Neuronal stem cell (in vitro differentiated cells): ENCODE measurements at regions not wholly inside any gene's neighbourhood (a gene's known extent, or its start where the extent isn't known, plus 50 kb on each side); places are given as distances from the start of the nearest gene placed in this dataset.

Experiments used
- DNase-seq: peaks from one replicate; pipeline ENCODE4 v3.0.0-alpha.2; 2013; ENCODE audit warnings: low spot score
- H2AFZ ChIP-seq: one replicate; pipeline ENCODE4 v1.6.1; 2013; ENCODE audit warnings: mild to moderate bottlenecking, low read length, inconsistent platforms
- H2AK5ac ChIP-seq: 2 replicates; pipeline ENCODE4 v1.6.1; 2013; ENCODE audit warnings: low read depth, mild to moderate bottlenecking, inconsistent platforms, low read length, moderate library complexity, mixed read lengths
- H2BK120ac ChIP-seq: 2 replicates; pipeline ENCODE4 v1.6.1; 2013; ENCODE audit warnings: low read depth, mild to moderate bottlenecking, inconsistent platforms, low read length, moderate library complexity, mixed read lengths
- H2BK12ac ChIP-seq: one replicate; pipeline ENCODE4 v1.6.1; 2013; ENCODE audit warnings: low read length, inconsistent platforms
- H2BK15ac ChIP-seq: 2 replicates; pipeline ENCODE4 v1.6.1; 2013; ENCODE audit warnings: mild to moderate bottlenecking, low read length, inconsistent platforms, mixed read lengths
- H2BK5ac ChIP-seq: one replicate; pipeline ENCODE4 v1.6.1; 2013; ENCODE audit warnings: inconsistent platforms, mild to moderate bottlenecking, low read length, moderate library complexity
- H3K14ac ChIP-seq: one replicate; pipeline ENCODE4 v1.6.1; 2013; ENCODE audit warnings: low read length, inconsistent platforms
- H3K18ac ChIP-seq: 2 replicates; pipeline ENCODE4 v1.6.1; 2013; ENCODE audit warnings: low read length, inconsistent platforms
- H3K23ac ChIP-seq: 2 replicates; pipeline ENCODE4 v1.6.1; 2013; ENCODE audit warnings: low read depth, mild to moderate bottlenecking, mixed read lengths, low read length, inconsistent platforms; ENCODE audit not compliant: poor library complexity
- H3K27ac ChIP-seq: replicated peaks from 3 replicates; pipeline ENCODE4 v1.5.1; 2013; ENCODE audit warnings: low read length, inconsistent platforms
- H3K27me3 ChIP-seq, 3 experiments: 2 replicates each; pipeline ENCODE4 v1.6.1; 2013; ENCODE audit warnings: low read length in 3 of 3, mild to moderate bottlenecking in 2 of 3, inconsistent platforms in 1 of 3, low read depth in 1 of 3, mixed read lengths in 1 of 3, moderate library complexity in 1 of 3; ENCODE audit not compliant: control insufficient read depth in 3 of 3, insufficient read depth in 3 of 3
- H3K36me3 ChIP-seq, 2 donors: replicated peaks in 1 of 2; 2 replicates each; pipeline ENCODE4 v1.6.1; 2013; ENCODE audit warnings: low read length in 2 of 2; ENCODE audit not compliant: control insufficient read depth in 2 of 2, insufficient read depth in 2 of 2
- H3K4ac ChIP-seq: 2 replicates; pipeline ENCODE4 v1.6.1; 2013; ENCODE audit warnings: inconsistent platforms, mild to moderate bottlenecking, low read length, moderate library complexity
- H3K4me1 ChIP-seq, 2 donors: 1 replicate in 1 of 2; 2 replicates in 1 of 2; pipeline ENCODE4 v1.6.1; 2013; ENCODE audit warnings: low read length in 2 of 2, low read depth in 1 of 2; ENCODE audit not compliant: control insufficient read depth in 2 of 2, insufficient read depth in 1 of 2
- H3K4me2 ChIP-seq: one replicate; pipeline ENCODE4 v1.6.1; 2013; ENCODE audit warnings: mild to moderate bottlenecking, low read length, inconsistent platforms; ENCODE audit not compliant: insufficient read depth, poor library complexity, severe bottlenecking
- H3K4me3 ChIP-seq, 2 donors: 2 replicates each; pipeline ENCODE4 v1.5.1; 2013; ENCODE audit warnings: low read length in 2 of 2, mild to moderate bottlenecking in 2 of 2, inconsistent platforms in 1 of 2, moderate library complexity in 1 of 2
- H3K79me1 ChIP-seq: one replicate; pipeline ENCODE4 v1.6.1; 2013; ENCODE audit warnings: low read depth, mild to moderate bottlenecking, inconsistent platforms, low read length, moderate library complexity
- H3K9ac ChIP-seq: one replicate; pipeline ENCODE4 v1.6.1; 2013; ENCODE audit warnings: mild to moderate bottlenecking, low read depth, low read length, inconsistent platforms; ENCODE audit not compliant: poor library complexity
- H3K9me3 ChIP-seq, 2 donors: replicated peaks in 1 of 2; 2 replicates each; pipeline versions ENCODE3 to v1.6.1; 2013; ENCODE audit warnings: low read length in 2 of 2, mild to moderate bottlenecking in 2 of 2, inconsistent platforms in 1 of 2, low read depth in 1 of 2, mixed read lengths in 1 of 2, moderate library complexity in 1 of 2; ENCODE audit not compliant: control insufficient read depth in 2 of 2, insufficient read depth in 1 of 2
- H4K8ac ChIP-seq: one replicate; pipeline ENCODE4 v1.6.1; 2013; ENCODE audit warnings: low read depth, mild to moderate bottlenecking, inconsistent platforms, low read length, moderate library complexity
- H4K91ac ChIP-seq: one replicate; pipeline ENCODE4 v1.6.1; 2013; ENCODE audit warnings: low read length, low read depth, mild to moderate bottlenecking, inconsistent platforms; ENCODE audit not compliant: poor library complexity
- WGBS, 2 donors: extraction: QIAGEN DNeasy Blood & Tissue Kit; methylation state at CpG; one replicate each; pipeline ENCODE4 v1.1.7; 2013; ENCODE audit warnings: missing lambda C conversion rate in 2 of 2, mixed read lengths in 1 of 2; ENCODE audit not compliant: insufficient read length in 2 of 2, insufficient replicate concordance in 1 of 2; ENCODE audit errors: extremely low coverage in 2 of 2; 5-methylcytosine and 5-hydroxymethylcytosine counted together

DNA sequence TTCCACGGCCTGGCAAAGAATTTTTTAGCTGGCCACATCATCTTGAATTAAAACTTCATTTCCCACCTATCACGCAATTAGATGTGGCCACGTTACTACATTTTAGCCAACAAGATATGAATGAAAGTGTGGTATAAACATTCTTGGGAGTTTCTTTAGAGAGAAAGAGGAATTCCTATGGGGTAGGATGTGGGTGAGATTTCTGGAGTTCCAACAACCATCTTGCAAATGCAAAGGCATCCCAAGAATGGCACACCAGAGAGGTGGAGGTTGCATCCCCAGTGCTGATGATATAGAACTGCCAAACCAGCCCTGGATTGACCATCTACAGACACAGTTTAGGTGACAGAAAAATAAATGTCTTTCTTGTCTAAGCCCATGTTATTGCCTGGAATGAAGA is 66.3 kb upstream of the AKAP13 start:
- Histone ChIP-seq H3K23ac (no peak overlapping the region), H3K9me3 (peaks cover 0 to 5% of the 10 kb centered on the region in 2 donors), H3K9ac (no peak overlapping the region), H3K4me3 (no peak overlapping the region), H4K91ac (no peak overlapping the region), H3K4ac (no peak overlapping the region), H3K27me3 (no peaks in the 10 kb centered on the region), H2AK5ac (no peak overlapping the region), H2AFZ (no peak overlapping the region), H3K79me1 (no peaks in the 10 kb centered on the region), H3K4me2 (no peak overlapping the region), H2BK120ac (no peak overlapping the region), H3K14ac (no peak overlapping the region), H3K36me3 (no peaks in the 10 kb centered on the region), H2BK12ac (no peak overlapping the region), H3K4me1 (peaks cover 5 to 8% of the 10 kb centered on the region in 2 donors), H3K18ac (no peak overlapping the region), H2BK15ac (no peak overlapping the region), H2BK5ac (no peak overlapping the region), H4K8ac (no peak overlapping the region), H3K27ac (no peak overlapping the region)
- no CpG with 5 or more reads among the region's 3 CpGs for WGBS, 2 donors
- no peak for DNase-seq

- no peak overlapping the region for H2AK5ac ChIP-seq
- H4K8ac ChIP-seq = no peak overlapping the region
- H2BK5ac ChIP-seq = no peak overlapping the region
- H3K4ac ChIP-seq = no peak overlapping the region
- no peak overlapping the region for H2BK12ac ChIP-seq
- H3K9ac ChIP-seq = no peak overlapping the region
- H3K4me2 ChIP-seq = no peak overlapping the region
- no peak for DNase-seq
- H2BK120ac ChIP-seq = no peak overlapping the region
- WGBS, 2 donors = no CpG with 5 or more reads among the region's 4 CpGs
- H2AFZ ChIP-seq = no peak overlapping the region
- H3K18ac ChIP-seq = no peak overlapping the region
- H3K4me1 ChIP-seq = peaks cover 5 to 8% of the 10 kb centered on the region in 2 donors
- no peak overlapping the region for H4K91ac ChIP-seq
- no peak overlapping the region for H2BK15ac ChIP-seq
- no peak overlapping the region for H3K4me3 ChIP-seq
- no peak overlapping the region for H3K27ac ChIP-seq
- no peak overlapping the region for H3K23ac ChIP-seq
- no peaks in the 10 kb centered on the region for H3K27me3 ChIP-seq
- H3K14ac ChIP-seq = no peak overlapping the region
- no peaks in the 10 kb centered on the region for H3K79me1 ChIP-seq
- no peaks in the 10 kb centered on the region for H3K36me3 ChIP-seq
- H3K9me3 ChIP-seq = peaks cover 0 to 5% of the 10 kb centered on the region in 2 donors
These were observed 65.8 kb upstream of the AKAP13 start for GRCh38 chr15:85314633-85315032.

- no peak overlapping the region for H2BK120ac ChIP-seq
- no peak overlapping the region for H4K8ac ChIP-seq
- peaks cover 0 to 5% of the 10 kb centered on the region in 2 donors for H3K9me3 ChIP-seq
- H3K9ac ChIP-seq = no peak overlapping the region
- H2AFZ ChIP-seq = no peak overlapping the region
- H3K4me2 ChIP-seq = no peak overlapping the region
- WGBS, 2 donors = no CpG with 5 or more reads among the region's 8 CpGs
- H3K36me3 ChIP-seq = no peaks in the 10 kb centered on the region
- H4K91ac ChIP-seq = no peak overlapping the region
- H3K4me3 ChIP-seq = no peak overlapping the region
- no peak overlapping the region for H2BK12ac ChIP-seq
- H3K27me3 ChIP-seq = no peaks in the 10 kb centered on the region
- no peak overlapping the region for H3K27ac ChIP-seq
- DNase-seq = no peak
- H2BK15ac ChIP-seq = no peak overlapping the region
- no peak overlapping the region for H2AK5ac ChIP-seq
- H3K79me1 ChIP-seq = no peaks in the 10 kb centered on the region
- H3K4me1 ChIP-seq = peaks cover 5 to 8% of the 10 kb centered on the region in 2 donors
- H3K23ac ChIP-seq = no peak overlapping the region
- no peak overlapping the region for H3K18ac ChIP-seq
- no peak overlapping the region for H3K14ac ChIP-seq
- H3K4ac ChIP-seq = no peak overlapping the region
- H2BK5ac ChIP-seq = no peak overlapping the region
These were observed 64.0 kb upstream of the AKAP13 start for GRCh38 chr15:85316244-85316934.

- H4K8ac ChIP-seq = no peak overlapping the region
- H3K9ac ChIP-seq = no peak overlapping the region
- H3K36me3 ChIP-seq = no peaks in the 10 kb centered on the region
- peaks cover 0 to 5% of the 10 kb centered on the region in 2 donors for H3K4me1 ChIP-seq
- no CpG with 5 or more reads among the region's 2 CpGs for WGBS, 2 donors
- H3K4me2 ChIP-seq = no peak overlapping the region
- H2AFZ ChIP-seq = no peak overlapping the region
- no peak overlapping the region for H4K91ac ChIP-seq
- no peak overlapping the region for H3K23ac ChIP-seq
- H3K4me3 ChIP-seq = no peak overlapping the region
- H3K27ac ChIP-seq = no peak overlapping the region
- no peak overlapping the region for H3K18ac ChIP-seq
- no peak overlapping the region for H3K4ac ChIP-seq
- no peak overlapping the region for H3K14ac ChIP-seq
- H2BK120ac ChIP-seq = no peak overlapping the region
- no peak for DNase-seq
- H2BK12ac ChIP-seq = no peak overlapping the region
- H3K9me3 ChIP-seq = peaks cover 0 to 5% of the 10 kb centered on the region in 2 donors
- H2BK5ac ChIP-seq = no peak overlapping the region
- no peak overlapping the region for H2BK15ac ChIP-seq
- no peaks in the 10 kb centered on the region for H3K79me1 ChIP-seq
- H2AK5ac ChIP-seq = no peak overlapping the region
- H3K27me3 ChIP-seq = no peaks in the 10 kb centered on the region
These were observed 62.2 kb upstream of the AKAP13 start for GRCh38 chr15:85318048-85318731.
